NOMO-1 (cell line): ENCODE measurements at regions not wholly inside any gene's neighbourhood (a gene's known extent, or its start where the extent isn't known, plus 50 kb on each side); places are given as distances from the start of the nearest gene placed in this dataset.

Experiments used
- DNase-seq, 2 experiments: peaks; one replicate each; lab custom pipeline; 2025; ENCODE audit not compliant: unreplicated experiment in 2 of 2; lab: John Stamatoyannopoulos, UW

GRCh38 chr1:4946343-4946742 lies 291.9 kb downstream of the AJAP1 start:
- no peak for DNase-seq

GRCh38 chr1:4944911-4945310 lies 290.5 kb downstream of the AJAP1 start:
- no peak for DNase-seq

GRCh38 chr1:4944072-4944471 lies 289.7 kb downstream of the AJAP1 start:
- DNase-seq = no peak

- DNase-seq = no peak
These were observed 284.9 kb downstream of the AJAP1 start for GRCh38 chr1:4939266-4939665.

GRCh38 chr1:4937876-4938534 lies 283.6 kb downstream of the AJAP1 start:
- DNase-seq = no peak

GRCh38 chr1:4935807-4936206 lies 281.4 kb downstream of the AJAP1 start:
- DNase-seq = no peak

- DNase-seq = no peak
These were observed 278.8 kb downstream of the AJAP1 start for GRCh38 chr1:4933232-4933631.

GRCh38 chr1:4932311-4933030 lies 278.1 kb downstream of the AJAP1 start:
- DNase-seq = no peak

GRCh38 chr1:4931486-4931885 lies 277.1 kb downstream of the AJAP1 start:
- DNase-seq = no peak

GRCh38 chr1:4928186-4928585 lies 273.8 kb downstream of the AJAP1 start:
- DNase-seq = no peak

- DNase-seq = no peak
These were observed 269.9 kb downstream of the AJAP1 start for GRCh38 chr1:4924356-4924755.

GRCh38 chr1:4916610-4917009 lies 262.2 kb downstream of the AJAP1 start:
- DNase-seq = no peak

GRCh38 chr1:4915154-4915553 lies 260.7 kb downstream of the AJAP1 start:
- DNase-seq = no peak

GRCh38 chr1:4908486-4908885 lies 254.1 kb downstream of the AJAP1 start:
- DNase-seq = no peak

GRCh38 chr1:4894566-4894965 lies 240.2 kb downstream of the AJAP1 start:
- DNase-seq = no peak

- DNase-seq = no peak
These were observed 226.2 kb downstream of the AJAP1 start for GRCh38 chr1:4880626-4881025.

- no peak for DNase-seq
These were observed 223.0 kb downstream of the AJAP1 start for GRCh38 chr1:4877426-4877825.

- DNase-seq = no peak
These were observed 217.0 kb downstream of the AJAP1 start for GRCh38 chr1:4871373-4871772.

GRCh38 chr1:4868521-4868920 lies 214.1 kb downstream of the AJAP1 start:
- DNase-seq = no peak

GRCh38 chr1:4856396-4856795 lies 202.0 kb downstream of the AJAP1 start:
- DNase-seq = no peak

- DNase-seq = no peak
These were observed 200.0 kb downstream of the AJAP1 start for GRCh38 chr1:4854367-4854766.

GRCh38 chr1:4853904-4854303 lies 199.5 kb downstream of the AJAP1 start:
- DNase-seq = no peak
